Thyroid gland (tissue), 4 donors: ENCODE measurements at regions not wholly inside any gene's neighbourhood (a gene's known extent, or its start where the extent isn't known, plus 50 kb on each side); places are given as distances from the start of the nearest gene placed in this dataset.

Source experiments
- CTCF ChIP-seq, 6 experiments: fragments of 200-600 bp in 3 of 6; fragments of 450-650 bp in 3 of 6; sonication (generic) in 3 of 6; IDR thresholded peaks; one replicate each; pipeline ENCODE4 v1.5.1; 2016 to 2019; ENCODE audit warnings: antibody characterized with exemption in 6 of 6, mild to moderate bottlenecking in 2 of 6, inconsistent platforms in 1 of 6, moderate library complexity in 1 of 6
- POLR2A ChIP-seq, 2 donors: fragments of 450-650 bp; IDR thresholded peaks; one replicate each; pipeline ENCODE4 v1.6.1; 2017; ENCODE audit warnings: antibody characterized with exemption in 2 of 2, mild to moderate bottlenecking in 2 of 2, moderate library complexity in 1 of 2

- TF ChIP-seq POLR2A (IDR thresholded peaks at IDR 0.05) (no peak), CTCF (IDR thresholded peaks at IDR 0.05) (no peak)
These were observed 253.3 kb upstream of the TANK start for GRCh38 chr2:160906878-160907277.
